GM19025 (cell line): ENCODE measurements at regions not wholly inside any gene's neighbourhood (a gene's known extent, or its start where the extent isn't known, plus 50 kb on each side); places are given as distances from the start of the nearest gene placed in this dataset.

Source experiments
- ATAC-seq: cut with Tn5 transposase; IDR thresholded peaks from one replicate; pipeline ENCODE4 v1.9.1; 2021; ENCODE audit warnings: mild to moderate bottlenecking, low read depth, moderate library complexity; ENCODE audit not compliant: unreplicated experiment

GRCh38 chr2:42893047-42893758, 100.8 kb upstream of the HAAO start:
- no peak for ATAC-seq

- no peak for ATAC-seq
Measured at GRCh38 chr2:42890791-42891355, 98.5 kb upstream of the HAAO start.

GRCh38 chr2:42888321-42889245, 96.2 kb upstream of the HAAO start:
- ATAC-seq, result no peak

DNA sequence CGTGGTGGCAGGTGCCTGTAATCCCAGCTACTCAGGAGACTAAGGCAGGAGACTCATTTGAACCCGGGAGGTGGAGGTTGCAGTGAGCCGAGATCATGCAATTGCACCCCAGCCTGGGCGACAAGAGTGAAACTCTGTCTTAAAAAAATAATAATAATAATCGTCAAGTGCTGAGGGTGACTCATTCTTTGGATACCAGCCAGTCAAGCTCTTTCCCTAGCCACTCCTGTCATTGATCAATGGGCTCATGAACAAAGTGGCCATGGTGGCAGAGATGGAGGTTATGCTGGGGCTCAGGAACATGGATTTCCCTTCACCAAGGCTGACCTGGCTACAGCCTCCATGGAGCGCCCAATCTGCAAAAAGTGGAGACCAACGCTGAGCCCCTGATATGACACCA, 94.5 kb upstream of the HAAO start:
- ATAC-seq, result no peak

DNA sequence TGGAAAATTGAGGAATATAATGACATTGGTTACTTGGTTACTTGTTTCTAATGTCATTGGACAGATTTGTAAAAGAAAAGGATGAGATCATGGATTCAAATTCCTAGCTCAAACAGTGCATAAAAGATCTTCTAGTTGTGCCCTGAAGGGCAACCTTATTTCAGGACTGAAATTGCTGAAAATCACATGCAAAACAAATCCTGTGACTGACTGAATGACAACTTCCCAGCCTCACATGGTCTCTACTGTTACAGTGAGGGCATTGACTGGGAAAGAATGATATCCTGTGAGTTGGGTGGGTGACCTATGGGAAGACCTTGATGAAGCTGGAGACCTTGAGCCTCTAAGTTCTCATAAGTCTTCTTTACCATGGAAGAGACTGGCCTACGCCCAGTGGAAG, 90.4 kb upstream of the HAAO start:
- ATAC-seq, result no peak

DNA sequence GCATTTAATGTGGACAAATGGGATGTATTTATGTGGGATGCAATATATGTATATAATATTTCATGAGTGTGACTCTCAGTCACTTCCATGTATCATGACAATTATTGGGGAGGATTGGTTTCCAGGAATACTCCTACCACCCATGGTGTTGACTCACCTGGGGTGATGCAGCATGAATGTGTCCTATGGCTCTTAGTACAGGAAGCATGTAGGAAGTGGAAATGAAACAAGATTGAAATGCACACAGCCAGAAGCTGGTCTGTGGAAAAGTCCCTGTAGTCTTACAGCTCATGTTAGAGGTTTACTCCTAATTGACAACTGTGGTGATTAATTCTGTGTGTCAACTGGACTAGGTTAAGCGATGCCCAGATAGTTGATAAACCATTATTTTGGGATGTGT, 89.3 kb upstream of the HAAO start:
- no peak for ATAC-seq

- ATAC-seq, result no peak
Measured at GRCh38 chr2:42880738-42881690, 88.6 kb upstream of the HAAO start.

GRCh38 chr2:42879913-42880737, 87.7 kb upstream of the HAAO start:
- ATAC-seq, result no peak

- no peak for ATAC-seq
Measured at GRCh38 chr2:42879121-42879705, 86.8 kb upstream of the HAAO start.

GRCh38 chr2:42878581-42878980, 86.2 kb upstream of the HAAO start:
- no peak for ATAC-seq

DNA sequence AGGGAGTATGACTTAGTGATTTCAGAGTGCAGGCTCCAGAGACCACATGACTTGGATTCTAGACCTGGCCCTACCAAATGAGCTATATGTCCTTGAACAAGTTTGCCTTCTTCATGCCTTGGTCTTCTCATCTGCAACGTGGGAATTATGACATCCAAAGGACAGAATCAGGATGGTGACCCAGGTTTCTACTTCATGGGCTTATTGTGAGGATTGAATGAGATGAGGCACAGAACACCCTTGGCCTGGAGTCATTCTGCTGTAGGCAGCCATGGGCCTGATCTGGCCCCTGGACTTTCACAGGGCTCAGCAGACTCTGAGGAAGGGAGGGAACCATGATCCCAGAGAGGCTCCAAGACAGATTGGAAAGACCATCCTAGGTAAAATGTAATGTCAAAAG, 85.6 kb upstream of the HAAO start:
- no peak for ATAC-seq

- ATAC-seq, result no peak
Measured at GRCh38 chr2:42877511-42877910, 85.1 kb upstream of the HAAO start.

- ATAC-seq, result no peak
Measured at GRCh38 chr2:42876326-42876751, 84.0 kb upstream of the HAAO start.

DNA sequence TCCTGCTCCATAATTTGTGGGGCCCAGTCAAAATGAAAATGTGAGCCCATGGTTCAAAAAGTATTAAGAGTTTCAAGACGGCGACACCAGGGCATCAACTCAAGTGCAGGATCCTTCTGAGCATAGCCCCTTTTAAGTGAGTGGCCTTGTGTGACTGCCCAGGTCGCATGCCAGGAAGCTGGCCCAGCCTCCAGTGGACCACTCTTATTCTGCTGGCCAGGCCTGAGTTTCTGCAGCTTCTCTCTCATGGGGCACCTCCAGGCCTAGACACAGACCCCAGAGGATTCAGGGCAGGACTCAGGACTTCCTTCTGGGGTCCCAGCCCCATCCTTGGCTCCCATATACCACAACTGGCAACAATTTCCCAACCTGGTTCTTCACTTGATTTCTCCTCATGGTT, 83.5 kb upstream of the HAAO start:
- ATAC-seq, result no peak

DNA sequence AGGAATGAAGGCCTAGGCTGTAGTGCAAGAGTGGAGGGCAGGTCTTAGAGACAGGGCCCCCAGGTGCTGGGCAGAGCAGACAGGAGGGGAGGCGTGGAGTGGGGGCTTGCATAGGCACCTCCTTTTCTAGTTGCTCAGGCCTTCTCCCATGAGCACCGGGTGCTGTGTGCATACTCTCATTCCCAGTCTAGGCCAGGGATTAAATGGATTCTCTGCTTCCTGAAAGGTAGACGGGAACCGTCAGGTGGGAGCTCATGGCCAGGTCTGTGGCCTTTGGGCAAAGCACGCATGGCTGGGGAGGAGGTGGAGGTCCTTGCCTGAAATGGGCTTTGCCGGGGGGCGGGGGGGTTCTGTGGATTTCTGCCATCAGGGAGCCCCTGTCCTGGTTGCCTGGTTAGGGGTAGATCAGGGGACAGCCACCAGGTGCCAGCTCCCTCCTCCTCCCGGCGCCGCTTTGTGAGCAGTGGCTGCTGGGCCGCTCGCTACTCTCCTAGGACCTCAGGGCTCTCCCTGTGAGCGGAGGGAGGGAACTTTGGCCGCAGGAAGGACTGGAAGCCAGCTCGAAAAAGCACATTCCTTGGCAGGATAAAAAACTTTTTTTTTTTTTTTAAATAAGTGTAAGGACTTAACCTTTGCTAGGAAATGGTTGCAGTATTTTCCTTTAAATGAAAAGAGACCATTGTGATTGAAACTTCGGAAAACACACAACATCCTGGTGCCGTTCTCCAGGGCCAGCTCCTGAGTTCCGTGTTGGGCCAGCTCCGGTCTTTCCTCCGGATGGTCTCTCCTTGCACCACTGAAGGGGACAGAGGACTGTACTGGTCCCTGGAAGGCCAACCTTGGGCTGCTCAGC, 82.8 kb upstream of the HAAO start:
- no peak for ATAC-seq

DNA sequence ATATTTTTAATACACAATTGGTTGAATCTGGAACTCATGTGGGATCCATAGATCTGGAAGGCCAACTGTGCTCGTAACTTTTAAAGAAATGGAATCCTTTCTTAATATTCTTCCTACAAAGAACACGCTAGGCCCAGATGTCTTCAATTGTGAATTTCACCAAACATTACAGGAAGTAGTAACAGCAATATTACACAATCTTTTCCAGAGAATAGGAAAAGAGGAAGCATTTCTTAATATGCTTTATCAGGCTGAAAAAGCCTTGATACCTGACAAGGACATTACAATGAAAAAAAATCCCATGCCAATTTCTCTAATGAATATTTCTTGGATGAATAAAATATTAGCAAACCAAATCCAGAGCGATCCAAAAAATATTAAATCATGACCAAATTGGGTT, 80.3 kb upstream of the HAAO start:
- no peak for ATAC-seq

DNA sequence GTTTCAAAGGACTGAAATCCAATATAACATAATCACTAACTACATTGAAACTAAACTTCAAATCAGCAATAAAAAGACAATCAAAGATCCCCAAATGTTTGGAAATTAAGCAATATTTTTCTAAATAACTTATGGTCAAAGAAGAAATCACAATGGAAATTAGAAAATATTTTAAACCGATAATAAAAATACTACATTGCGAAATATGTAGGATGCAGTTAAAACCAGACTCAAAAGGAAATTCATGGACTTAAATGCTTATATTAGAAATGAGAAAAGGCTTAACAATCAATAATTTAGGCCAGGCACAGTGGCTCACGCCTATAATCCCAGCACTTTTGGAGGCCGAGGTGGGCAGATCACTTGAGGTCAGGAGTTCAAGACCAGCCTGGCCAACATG, 79.0 kb upstream of the HAAO start:
- ATAC-seq, result no peak

DNA sequence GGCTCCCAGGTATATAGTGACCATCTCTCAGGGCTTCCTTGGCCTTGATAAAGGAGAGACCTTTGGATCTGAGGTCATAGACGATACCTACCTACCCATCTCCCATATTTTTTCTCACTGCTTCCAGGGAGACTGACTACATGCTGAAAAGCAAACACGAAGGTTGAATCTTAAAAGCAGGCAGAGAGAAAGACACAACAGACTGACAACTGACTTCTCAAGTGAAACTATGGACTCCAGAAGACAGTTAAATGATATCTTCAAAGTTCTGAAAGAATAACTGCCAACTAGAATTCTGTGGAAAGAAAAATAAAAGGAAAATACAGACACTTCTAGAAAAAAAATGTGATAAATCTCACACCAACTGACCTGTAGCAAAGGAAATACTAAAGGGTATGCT, 76.5 kb upstream of the HAAO start:
- ATAC-seq, result no peak
